ENCODE measurements at regions not wholly inside any gene's neighbourhood (a gene's known extent, or its start where the extent isn't known, plus 50 kb on each side); places are given as distances from the start of the nearest gene placed in this dataset.
"Not testable (repeated sequence)": the region's sequence is repeated elsewhere in the genome, so short reads cannot be mapped to it uniquely, and the experiment has no call there.

DNA sequence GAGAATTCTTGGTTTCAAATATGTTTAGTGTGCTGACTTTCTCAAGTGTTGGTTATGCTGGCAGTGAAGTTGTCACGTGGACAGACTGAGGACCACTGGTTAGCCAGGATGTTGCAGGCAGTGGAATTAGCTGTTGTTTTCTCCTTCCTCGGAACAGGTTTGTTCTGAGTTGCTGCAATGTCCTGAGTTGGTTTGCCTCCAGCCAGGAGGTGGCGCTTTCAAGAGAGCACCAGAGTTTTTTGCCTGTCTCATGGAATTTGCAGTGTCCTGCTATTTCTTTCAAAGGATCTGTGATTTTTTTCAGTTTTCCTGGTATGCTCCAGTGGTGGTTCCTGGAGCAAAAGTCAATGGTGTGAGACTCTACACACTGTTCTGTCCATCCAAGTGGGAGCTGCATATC is 158.1 kb upstream of the CXorf66 start:
- Histone ChIP-seq H3K9ac (ENCODE audit: low read depth, low read length) (no peak overlapping the region), H3K27ac (ENCODE audit: low read depth, low read length) (no peak overlapping the region), H3K4me3 (ENCODE audit: low read depth, low read length) (no peak overlapping the region), H3K9me3 (ENCODE audit: control insufficient read depth, insufficient read depth, low read length) (no peaks in the 10 kb centered on the region), H3K36me3 (ENCODE audit: control insufficient read depth, insufficient read depth, low read length) (no peaks in the 10 kb centered on the region), H3K4me1 (ENCODE audit: control insufficient read depth, insufficient read depth, low read length) (peaks cover 4% of the 10 kb centered on the region; the same call in 1 of the 2 replicates), H3K27me3 (ENCODE audit: control insufficient read depth, insufficient read depth, low read length) (no peaks in the 10 kb centered on the region)

DNA sequence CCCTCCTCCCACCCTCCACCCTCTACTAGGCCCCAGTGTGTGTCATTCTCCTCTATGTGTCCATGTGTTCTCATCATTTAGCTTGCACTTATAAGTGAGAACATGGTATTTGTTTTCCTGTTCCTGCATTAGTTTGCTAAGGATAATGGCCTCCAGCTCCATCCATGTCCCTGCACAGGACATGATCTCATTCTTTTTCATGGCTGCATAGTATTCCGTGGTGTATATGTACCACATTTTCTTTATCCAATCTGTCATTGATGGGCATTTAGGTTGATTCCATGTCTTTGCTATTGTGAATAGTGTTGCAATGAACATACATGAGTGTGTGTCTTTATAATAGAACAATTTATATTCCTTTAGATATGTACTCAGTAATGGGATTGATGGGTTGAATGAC is 148.7 kb upstream of the CXorf66 start:
- not testable (repeated sequence) for H3K4me3 ChIP-seq (ENCODE audit: low read depth, low read length); H3K27ac ChIP-seq (ENCODE audit: low read depth, low read length); H3K27me3 ChIP-seq (ENCODE audit: control insufficient read depth, insufficient read depth, low read length); H3K9me3 ChIP-seq (ENCODE audit: control insufficient read depth, insufficient read depth, low read length); H3K36me3 ChIP-seq (ENCODE audit: control insufficient read depth, insufficient read depth, low read length); H3K9ac ChIP-seq (ENCODE audit: low read depth, low read length)
- peaks cover 29% of the 10 kb centered on the region for H3K4me1 ChIP-seq (ENCODE audit: control insufficient read depth, insufficient read depth, low read length)

DNA sequence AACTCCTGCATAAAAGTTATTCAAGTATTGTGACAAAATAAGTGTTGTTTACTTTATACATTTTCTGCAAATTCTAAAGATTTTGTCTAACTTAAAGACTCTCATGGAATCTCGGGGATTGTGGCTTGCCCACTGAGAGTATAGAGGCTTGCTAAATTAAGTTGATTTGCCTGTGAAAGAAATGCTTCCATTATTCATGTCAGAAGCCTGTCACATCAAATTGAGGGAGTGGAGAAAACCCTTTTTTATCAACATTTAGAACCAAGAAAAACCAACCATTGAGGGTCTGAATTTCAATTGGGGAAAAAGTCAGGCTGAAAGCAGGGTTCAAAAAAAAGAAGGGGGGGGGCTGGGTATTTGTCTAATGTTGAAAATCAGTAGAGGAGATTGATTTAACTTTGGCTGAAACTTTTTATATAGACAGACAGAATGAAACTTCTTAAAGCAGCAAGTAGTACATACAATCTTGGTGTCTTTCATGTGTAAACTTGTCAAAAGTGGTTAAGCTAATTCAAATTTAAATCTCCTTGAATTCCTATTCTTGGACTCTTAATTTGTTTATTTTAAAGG is 144.8 kb upstream of the CXorf66 start:
- no peaks in the 10 kb centered on the region for H3K36me3 ChIP-seq (ENCODE audit: control insufficient read depth, insufficient read depth, low read length)
- no peaks in the 10 kb centered on the region for H3K27me3 ChIP-seq (ENCODE audit: control insufficient read depth, insufficient read depth, low read length)
- peak overlapping the region; percentile 39 for H3K27ac ChIP-seq (ENCODE audit: low read depth, low read length)
- peak overlapping the region; percentile 37 for H3K4me3 ChIP-seq (ENCODE audit: low read depth, low read length)
- no peak overlapping the region for H3K9ac ChIP-seq (ENCODE audit: low read depth, low read length)
- peaks cover 29% of the 10 kb centered on the region for H3K4me1 ChIP-seq (ENCODE audit: control insufficient read depth, insufficient read depth, low read length)
- H3K9me3 ChIP-seq (ENCODE audit: control insufficient read depth, insufficient read depth, low read length) = no peaks in the 10 kb centered on the region

DNA sequence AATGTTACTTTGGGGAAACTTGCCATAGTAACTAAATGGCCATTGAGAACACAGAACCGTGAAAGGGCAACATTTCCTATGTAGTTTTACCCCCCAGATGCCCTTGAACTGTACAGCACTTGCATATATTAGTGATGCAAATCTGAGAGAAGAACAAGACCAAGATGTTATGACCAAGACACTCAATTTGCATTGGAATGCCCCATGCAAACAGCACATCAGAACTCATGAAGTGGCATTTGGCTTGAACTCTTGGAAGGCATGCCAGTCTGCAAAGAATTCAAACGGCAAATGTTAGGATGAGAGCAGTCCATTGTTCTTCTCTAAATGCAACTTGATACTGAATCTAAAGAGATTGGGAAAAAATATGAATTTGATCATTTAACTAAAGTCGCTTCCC is 139.4 kb upstream of the CXorf66 start:
- H3K27ac ChIP-seq (ENCODE audit: low read depth, low read length) = no peak overlapping the region
- no peaks in the 10 kb centered on the region for H3K27me3 ChIP-seq (ENCODE audit: control insufficient read depth, insufficient read depth, low read length)
- H3K4me3 ChIP-seq (ENCODE audit: low read depth, low read length) = no peak overlapping the region
- peaks cover 11% of the 10 kb centered on the region; the same call in 1 of the 2 replicates for H3K4me1 ChIP-seq (ENCODE audit: control insufficient read depth, insufficient read depth, low read length)
- no peak overlapping the region for H3K9ac ChIP-seq (ENCODE audit: low read depth, low read length)
- no peaks in the 10 kb centered on the region for H3K36me3 ChIP-seq (ENCODE audit: control insufficient read depth, insufficient read depth, low read length)
- H3K9me3 ChIP-seq (ENCODE audit: control insufficient read depth, insufficient read depth, low read length) = no peaks in the 10 kb centered on the region

DNA sequence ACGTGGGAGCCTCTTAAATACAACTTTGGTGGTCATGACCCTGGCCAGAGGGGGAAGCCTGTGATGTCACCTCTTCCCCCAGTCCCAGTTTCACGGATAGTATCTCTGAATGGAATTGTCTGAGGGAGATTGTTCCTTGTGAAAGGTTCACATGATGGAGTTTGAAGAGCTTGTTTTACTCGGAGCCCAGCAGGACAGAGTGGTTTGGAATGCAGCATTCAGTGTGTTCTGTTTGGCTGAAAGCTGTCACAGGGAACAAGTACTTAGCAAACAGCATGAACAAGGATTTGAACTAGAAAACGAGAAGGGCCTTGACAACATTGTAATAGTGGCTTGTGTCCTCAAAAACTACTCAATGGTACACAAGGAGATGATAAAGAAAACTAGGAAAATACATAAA is 133.9 kb upstream of the CXorf66 start:
- Histone ChIP-seq H3K4me1 (ENCODE audit: control insufficient read depth, insufficient read depth, low read length) (peaks cover 39% of the 10 kb centered on the region), H3K36me3 (ENCODE audit: control insufficient read depth, insufficient read depth, low read length) (no peaks in the 10 kb centered on the region), H3K27me3 (ENCODE audit: control insufficient read depth, insufficient read depth, low read length) (no peaks in the 10 kb centered on the region), H3K9me3 (ENCODE audit: control insufficient read depth, insufficient read depth, low read length) (no peaks in the 10 kb centered on the region), H3K4me3 (ENCODE audit: low read depth, low read length) (no peak overlapping the region), H3K9ac (ENCODE audit: low read depth, low read length) (no peak overlapping the region), H3K27ac (ENCODE audit: low read depth, low read length) (peak overlapping the region; percentile 18)

DNA sequence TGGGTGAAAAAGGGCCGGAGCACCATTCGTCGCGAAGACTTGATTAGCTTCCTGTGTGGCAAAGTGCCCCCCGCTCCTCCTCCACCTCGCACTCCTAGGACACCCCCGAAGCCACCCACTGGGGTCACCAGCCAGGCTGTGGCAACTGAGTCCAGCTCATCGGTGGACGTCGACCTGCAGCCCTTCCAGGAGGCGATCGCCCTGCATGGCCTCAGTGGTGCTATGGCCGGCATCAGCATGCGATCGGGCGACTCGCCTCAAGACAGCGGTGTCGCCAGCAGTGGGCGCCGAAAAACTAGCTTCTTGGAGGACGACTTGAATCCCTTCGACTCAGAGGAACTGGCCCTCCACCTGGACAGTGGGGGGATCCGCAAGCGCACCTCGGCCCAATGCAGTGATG is 126.8 kb upstream of the CXorf66 start:
- no peak overlapping the region for H3K9ac ChIP-seq (ENCODE audit: low read depth, low read length)
- no peaks in the 10 kb centered on the region for H3K9me3 ChIP-seq (ENCODE audit: control insufficient read depth, insufficient read depth, low read length)
- no peak overlapping the region for H3K27ac ChIP-seq (ENCODE audit: low read depth, low read length)
- peaks cover 27% of the 10 kb centered on the region for H3K27me3 ChIP-seq (ENCODE audit: control insufficient read depth, insufficient read depth, low read length)
- H3K4me3 ChIP-seq (ENCODE audit: low read depth, low read length) = peak overlapping the region; percentile 64
- no peaks in the 10 kb centered on the region for H3K36me3 ChIP-seq (ENCODE audit: control insufficient read depth, insufficient read depth, low read length)
- peaks cover 24% of the 10 kb centered on the region for H3K4me1 ChIP-seq (ENCODE audit: control insufficient read depth, insufficient read depth, low read length)

DNA sequence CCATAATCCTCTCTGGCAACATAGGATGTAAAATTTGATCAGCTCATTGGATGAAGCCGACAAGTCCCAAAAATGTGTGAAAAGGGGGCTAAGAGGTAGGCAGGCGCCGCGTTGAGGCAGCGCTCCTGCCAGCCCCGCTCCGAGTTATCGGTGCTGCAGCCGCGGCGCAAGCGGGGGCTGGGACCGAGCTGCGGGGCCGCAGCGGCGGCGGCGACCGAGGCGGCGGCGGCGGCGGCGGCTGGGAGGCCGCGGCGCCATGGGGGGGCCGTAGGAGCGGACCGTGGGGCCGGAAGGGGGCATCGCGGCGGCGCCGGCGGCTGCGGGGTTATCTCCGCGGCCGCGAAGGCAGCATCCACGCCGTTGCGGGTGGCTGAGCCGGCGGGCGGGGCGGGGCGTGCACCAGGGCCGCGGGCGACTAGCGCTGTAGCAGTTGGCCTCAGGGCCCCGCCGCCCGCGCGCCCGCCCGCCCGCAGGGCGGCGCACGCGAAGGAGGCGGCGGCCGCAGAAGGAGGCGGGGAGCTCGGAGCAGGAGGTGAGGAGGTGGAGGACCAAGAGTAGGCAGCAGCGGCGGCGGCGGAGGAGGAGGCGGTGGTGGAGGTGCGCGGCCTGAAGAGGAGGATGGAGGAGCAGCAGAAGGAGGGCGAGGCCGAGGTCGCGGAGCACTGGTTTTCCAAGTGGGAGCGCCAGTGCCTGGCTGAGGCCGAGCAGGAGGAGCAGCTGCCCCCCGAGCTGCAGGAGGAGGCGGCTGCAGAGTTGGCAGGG is 126.0 kb upstream of the CXorf66 start:
- peak overlapping the region; percentile 64 for H3K4me3 ChIP-seq (ENCODE audit: low read depth, low read length)

DNA sequence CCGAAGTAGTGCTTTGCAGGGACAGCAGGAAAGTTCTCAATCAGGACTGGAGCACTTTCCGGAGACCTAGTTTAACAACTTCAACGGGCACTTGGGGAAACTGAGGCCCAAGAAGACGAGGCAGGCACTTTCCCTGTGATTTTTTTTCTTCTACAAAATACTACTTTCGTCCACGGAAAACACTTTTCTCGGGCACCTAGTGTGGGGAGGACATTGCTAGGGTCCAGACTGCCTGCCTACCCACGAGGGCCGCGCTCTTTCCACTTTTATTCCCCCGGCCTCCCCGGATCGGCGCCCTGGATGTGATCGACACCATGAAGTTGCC is 125.4 kb upstream of the CXorf66 start:
- Histone ChIP-seq H3K27me3 (ENCODE audit: control insufficient read depth, insufficient read depth, low read length) (peaks cover 27% of the 10 kb centered on the region), H3K9me3 (ENCODE audit: control insufficient read depth, insufficient read depth, low read length) (no peaks in the 10 kb centered on the region), H3K27ac (ENCODE audit: low read depth, low read length) (no peak overlapping the region), H3K4me1 (ENCODE audit: control insufficient read depth, insufficient read depth, low read length) (peaks cover 10% of the 10 kb centered on the region), H3K36me3 (ENCODE audit: control insufficient read depth, insufficient read depth, low read length) (no peaks in the 10 kb centered on the region), H3K4me3 (ENCODE audit: low read depth, low read length) (peak overlapping the region; percentile 64), H3K9ac (ENCODE audit: low read depth, low read length) (no peak overlapping the region)

More for the DNA sequence above, 126.0 kb upstream of the CXorf66 start:
- Histone ChIP-seq H3K36me3 (ENCODE audit: control insufficient read depth, insufficient read depth, low read length) (no peaks in the 10 kb centered on the region), H3K4me1 (ENCODE audit: control insufficient read depth, insufficient read depth, low read length) (peaks cover 16% of the 10 kb centered on the region), H3K9me3 (ENCODE audit: control insufficient read depth, insufficient read depth, low read length) (no peaks in the 10 kb centered on the region), H3K9ac (ENCODE audit: low read depth, low read length) (no peak overlapping the region), H3K27ac (ENCODE audit: low read depth, low read length) (no peak overlapping the region), H3K27me3 (ENCODE audit: control insufficient read depth, insufficient read depth, low read length) (peaks cover 27% of the 10 kb centered on the region)

DNA sequence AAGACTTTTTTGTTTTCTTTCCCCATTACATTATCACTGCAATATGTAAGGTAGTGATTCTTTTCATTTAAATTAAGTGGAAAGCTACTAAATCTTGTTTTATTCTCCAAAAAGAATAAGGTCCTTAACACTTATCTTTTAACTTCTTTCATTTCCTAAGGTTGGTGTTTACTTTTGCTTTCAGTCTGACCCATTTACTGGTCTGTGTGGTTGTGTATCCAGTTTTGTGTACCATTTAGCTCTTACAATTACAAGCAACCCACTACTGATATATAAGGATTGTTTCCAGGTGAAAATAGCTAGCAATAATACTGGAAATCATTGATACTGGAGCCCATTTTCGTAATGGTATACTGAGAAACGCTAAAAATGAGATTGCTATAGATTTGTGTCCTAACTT is 123.1 kb upstream of the CXorf66 start:
- H3K4me3 ChIP-seq (ENCODE audit: low read depth, low read length) = no peak overlapping the region
- H3K27ac ChIP-seq (ENCODE audit: low read depth, low read length) = no peak overlapping the region
- H3K9me3 ChIP-seq (ENCODE audit: control insufficient read depth, insufficient read depth, low read length) = no peaks in the 10 kb centered on the region
- peaks cover 10% of the 10 kb centered on the region for H3K4me1 ChIP-seq (ENCODE audit: control insufficient read depth, insufficient read depth, low read length)
- H3K27me3 ChIP-seq (ENCODE audit: control insufficient read depth, insufficient read depth, low read length) = peaks cover 27% of the 10 kb centered on the region
- H3K36me3 ChIP-seq (ENCODE audit: control insufficient read depth, insufficient read depth, low read length) = no peaks in the 10 kb centered on the region
- H3K9ac ChIP-seq (ENCODE audit: low read depth, low read length) = no peak overlapping the region

DNA sequence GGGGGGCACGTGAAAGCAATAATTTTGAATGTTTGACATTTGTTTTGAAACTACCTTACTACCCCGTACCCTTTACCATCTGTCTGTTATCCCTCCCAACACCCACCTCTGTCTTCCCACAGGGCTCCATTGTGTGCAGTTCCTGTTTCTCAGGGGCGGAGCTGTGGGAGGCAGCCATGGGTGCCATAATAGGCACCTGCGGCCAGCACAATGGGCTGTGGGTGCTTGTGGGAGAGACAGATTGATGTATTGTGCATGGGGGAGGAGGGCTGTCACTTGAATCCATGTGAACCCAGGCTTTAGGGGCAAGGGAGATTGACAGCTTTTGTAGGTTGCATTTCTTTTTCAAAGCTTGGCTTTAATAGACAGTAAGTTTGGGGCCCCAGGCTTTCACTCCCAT is 122.6 kb upstream of the CXorf66 start:
- H3K27me3 ChIP-seq (ENCODE audit: control insufficient read depth, insufficient read depth, low read length) = peaks cover 26% of the 10 kb centered on the region
- no peak overlapping the region for H3K4me3 ChIP-seq (ENCODE audit: low read depth, low read length)
- no peak overlapping the region for H3K9ac ChIP-seq (ENCODE audit: low read depth, low read length)

DNA sequence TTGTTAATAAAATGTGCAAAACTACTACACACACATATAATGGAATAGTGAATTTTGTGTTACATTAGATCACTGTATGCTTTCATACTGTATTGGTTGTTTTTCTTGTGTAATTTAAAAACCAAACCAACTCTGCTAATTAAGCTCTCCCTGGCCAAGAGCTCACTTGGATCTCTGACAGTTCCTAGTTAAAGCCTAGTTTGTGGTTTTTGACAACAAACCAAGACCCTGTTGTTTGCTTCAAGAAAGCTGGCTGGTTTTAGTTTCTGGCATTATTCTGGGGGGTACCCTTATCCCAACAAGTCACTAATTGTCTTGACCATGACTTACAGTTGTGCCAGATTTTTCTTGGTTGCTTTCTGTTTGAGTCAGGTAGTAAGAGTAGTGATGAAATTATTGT is 121.4 kb upstream of the CXorf66 start:
- no peak overlapping the region for H3K27ac ChIP-seq (ENCODE audit: low read depth, low read length)
- no peaks in the 10 kb centered on the region for H3K36me3 ChIP-seq (ENCODE audit: control insufficient read depth, insufficient read depth, low read length)
- no peak overlapping the region for H3K4me3 ChIP-seq (ENCODE audit: low read depth, low read length)
- H3K27me3 ChIP-seq (ENCODE audit: control insufficient read depth, insufficient read depth, low read length) = peaks cover 15% of the 10 kb centered on the region
- H3K9ac ChIP-seq (ENCODE audit: low read depth, low read length) = no peak overlapping the region
- H3K4me1 ChIP-seq (ENCODE audit: control insufficient read depth, insufficient read depth, low read length) = peaks cover 10% of the 10 kb centered on the region
- no peaks in the 10 kb centered on the region for H3K9me3 ChIP-seq (ENCODE audit: control insufficient read depth, insufficient read depth, low read length)

More for the DNA sequence above, 122.6 kb upstream of the CXorf66 start:
- no peaks in the 10 kb centered on the region for H3K36me3 ChIP-seq (ENCODE audit: control insufficient read depth, insufficient read depth, low read length)
- H3K4me1 ChIP-seq (ENCODE audit: control insufficient read depth, insufficient read depth, low read length) = peaks cover 10% of the 10 kb centered on the region
- no peaks in the 10 kb centered on the region for H3K9me3 ChIP-seq (ENCODE audit: control insufficient read depth, insufficient read depth, low read length)
- no peak overlapping the region for H3K27ac ChIP-seq (ENCODE audit: low read depth, low read length)
